Colonic mucosa (tissue), 4 donors: ENCODE measurements at regions not wholly inside any gene's neighbourhood (a gene's known extent, or its start where the extent isn't known, plus 50 kb on each side); places are given as distances from the start of the nearest gene placed in this dataset.

Experiments used
- DNase-seq: peaks from one replicate; pipeline ENCODE4 v3.0.0-alpha.2; 2020
- H3K27ac ChIP-seq: fragments of 200-600 bp; one replicate; pipeline ENCODE4 v1.8.0; 2021
- H3K27me3 ChIP-seq: fragments of 200-600 bp; one replicate; pipeline ENCODE4 v1.8.0; 2021
- H3K36me3 ChIP-seq: fragments of 200-600 bp; one replicate; pipeline ENCODE4 v1.8.0; 2021
- H3K4me1 ChIP-seq: fragments of 200-600 bp; one replicate; pipeline ENCODE4 v1.8.0; 2021; ENCODE audit warnings: mild to moderate bottlenecking
- H3K4me3 ChIP-seq: fragments of 200-600 bp; one replicate; pipeline ENCODE4 v1.8.0; 2021
- H3K9ac ChIP-seq, 2 donors: one replicate each; pipeline ENCODE4 v1.7.0; 2013; ENCODE audit warnings: control low read depth in 2 of 2, low read depth in 2 of 2, low read length in 2 of 2
- H3K9me3 ChIP-seq: fragments of 200-600 bp; one replicate; pipeline ENCODE4 v1.8.0; 2021
- CTCF ChIP-seq: fragments of 200-600 bp; IDR thresholded peaks from one replicate; pipeline ENCODE4 v1.8.0; 2022; ENCODE audit warnings: antibody characterized with exemption, mild to moderate bottlenecking
- intact Hi-C: fragments of 100-400 bp; cut with DNase I; formaldehyde crosslinking; loops from one replicate; pipeline ENCODE4 v1.14.1; 2022
- donor health status: healthy.
- donor health status: DM: no; HTN: no; CAD: no.
- donor health status: DM: no; HTN: no; CAD: no.

GRCh38 chr11:24086921-24087320 lies 409.9 kb upstream of the LUZP2 start:
- Histone ChIP-seq H3K36me3 (no peaks in the 10 kb centered on the region), H3K27me3 (no peaks in the 10 kb centered on the region), H3K4me3 (no peak overlapping the region), H3K27ac (no peak overlapping the region), H3K9ac (no peak overlapping the region), H3K4me1 (no peaks in the 10 kb centered on the region), H3K9me3 (no peaks in the 10 kb centered on the region)
- intact Hi-C loops = no loop called here
- no peak for DNase-seq
- no peak for TF ChIP-seq CTCF

GRCh38 chr11:24091594-24091993 lies 405.3 kb upstream of the LUZP2 start:
- no peaks in the 10 kb centered on the region for H3K36me3 ChIP-seq

DNA sequence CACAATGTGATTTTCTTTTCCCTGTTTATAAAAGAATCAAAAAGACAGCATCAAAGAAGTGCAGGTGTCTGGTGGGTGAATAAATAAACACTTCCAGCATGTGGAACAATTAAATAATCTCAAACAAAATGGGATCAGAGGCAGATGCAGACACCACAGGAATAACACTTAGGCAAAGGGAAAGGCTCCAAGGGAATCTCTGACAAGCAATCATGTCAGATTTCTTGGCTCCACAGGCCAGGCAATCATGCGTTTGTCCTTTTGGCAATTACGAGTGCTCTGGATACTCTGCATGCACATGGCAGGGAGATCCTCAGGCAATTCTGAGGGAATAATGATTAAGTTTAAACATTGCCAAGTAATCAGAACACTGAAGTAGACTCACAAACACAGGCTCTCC lies 403.5 kb upstream of the LUZP2 start:
- Histone ChIP-seq H3K4me3 (no peak overlapping the region), H3K27me3 (no peaks in the 10 kb centered on the region), H3K4me1 (no peaks in the 10 kb centered on the region), H3K36me3 (no peaks in the 10 kb centered on the region), H3K9ac (no peak overlapping the region), H3K9me3 (no peaks in the 10 kb centered on the region), H3K27ac (no peak overlapping the region)
- no peak for TF ChIP-seq CTCF
- intact Hi-C loops = no loop called here
- DNase-seq = no peak

More at GRCh38 chr11:24091594-24091993, 405.3 kb upstream of the LUZP2 start:
- Histone ChIP-seq H3K27me3 (no peaks in the 10 kb centered on the region), H3K9ac (no peak overlapping the region), H3K27ac (no peak overlapping the region), H3K4me3 (no peak overlapping the region), H3K9me3 (no peaks in the 10 kb centered on the region), H3K4me1 (no peaks in the 10 kb centered on the region)
- intact Hi-C loops = no loop called here
- no peak for DNase-seq
- TF ChIP-seq CTCF = no peak

DNA sequence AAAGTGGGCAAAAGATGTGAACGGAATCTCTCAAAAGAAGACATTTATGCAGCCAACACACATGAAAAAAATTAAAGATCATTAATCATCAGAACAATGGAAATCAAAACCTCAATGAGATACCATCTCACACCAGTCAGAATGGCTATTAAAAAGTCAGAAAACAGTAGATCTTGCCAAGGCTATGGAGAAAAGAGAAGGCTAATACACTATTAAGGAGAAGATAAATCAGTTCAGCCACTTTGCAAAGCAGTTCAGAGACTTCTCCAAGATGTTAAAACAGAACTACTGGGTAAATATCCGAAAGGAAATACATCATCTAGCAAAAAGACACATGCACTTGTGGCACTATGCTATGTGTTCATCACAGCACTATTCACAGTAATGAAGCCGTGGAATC lies 388.2 kb upstream of the LUZP2 start:
- Histone ChIP-seq H3K36me3 (no peaks in the 10 kb centered on the region), H3K9me3 (no peaks in the 10 kb centered on the region), H3K4me3 (no peak overlapping the region), H3K27me3 (no peaks in the 10 kb centered on the region), H3K27ac (no peak overlapping the region), H3K9ac (no peak overlapping the region), H3K4me1 (no peaks in the 10 kb centered on the region)
- no peak for TF ChIP-seq CTCF
- intact Hi-C loops = no loop called here
- no peak for DNase-seq

- no peak overlapping the region for H3K9ac ChIP-seq
- no peak for TF ChIP-seq CTCF
- no peak for DNase-seq
- H3K36me3 ChIP-seq = no peaks in the 10 kb centered on the region
- H3K27me3 ChIP-seq = no peaks in the 10 kb centered on the region
- no peak overlapping the region for H3K27ac ChIP-seq
- intact Hi-C loops = no loop called here
- H3K4me3 ChIP-seq = no peak overlapping the region
- H3K4me1 ChIP-seq = no peaks in the 10 kb centered on the region
- no peaks in the 10 kb centered on the region for H3K9me3 ChIP-seq
Measured at GRCh38 chr11:24122291-24122690, 374.6 kb upstream of the LUZP2 start.

DNA sequence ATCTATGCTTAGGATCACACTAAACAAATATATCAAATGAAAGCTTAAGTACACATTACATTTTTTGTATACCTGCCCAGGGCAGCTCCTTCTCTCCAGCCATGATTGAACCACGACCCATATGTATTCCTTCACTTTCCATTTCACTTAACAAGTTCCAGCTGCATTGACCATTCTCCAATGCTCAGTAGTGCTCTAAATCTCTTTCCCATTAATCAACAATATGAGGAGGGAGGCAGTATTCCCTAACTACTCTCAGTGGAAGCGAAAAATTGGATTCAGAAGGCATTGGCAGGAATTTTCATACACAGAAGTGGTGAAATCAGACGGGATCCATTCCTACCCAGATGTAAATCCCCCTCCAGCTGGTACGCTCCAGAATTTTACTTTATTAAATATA lies 372.0 kb upstream of the LUZP2 start:
- H3K36me3 ChIP-seq = no peaks in the 10 kb centered on the region
- no peaks in the 10 kb centered on the region for H3K27me3 ChIP-seq
- H3K9ac ChIP-seq = no peak overlapping the region
- no peaks in the 10 kb centered on the region for H3K4me1 ChIP-seq
- DNase-seq = no peak
- H3K4me3 ChIP-seq = no peak overlapping the region
- H3K27ac ChIP-seq = no peak overlapping the region
- intact Hi-C loops = no loop called here
- TF ChIP-seq CTCF = no peak
- H3K9me3 ChIP-seq = no peaks in the 10 kb centered on the region
